Tibial nerve (tissue), 3 donors: ENCODE measurements at regions not wholly inside any gene's neighbourhood (a gene's known extent, or its start where the extent isn't known, plus 50 kb on each side); places are given as distances from the start of the nearest gene placed in this dataset.

ENCODE experiments used
- EP300 ChIP-seq, 2 donors: sonication (generic); formaldehyde crosslinking; IDR thresholded peaks; one replicate each; pipeline ENCODE4 v1.6.1; 2017; ENCODE audit warnings: antibody characterized with exemption in 2 of 2, mild to moderate bottlenecking in 1 of 2
- POLR2A ChIP-seq, 2 donors: fragments of 450-650 bp; IDR thresholded peaks; one replicate each; pipeline ENCODE4 v1.6.1; 2017; ENCODE audit warnings: antibody characterized with exemption in 2 of 2, mild to moderate bottlenecking in 2 of 2, moderate library complexity in 2 of 2

DNA sequence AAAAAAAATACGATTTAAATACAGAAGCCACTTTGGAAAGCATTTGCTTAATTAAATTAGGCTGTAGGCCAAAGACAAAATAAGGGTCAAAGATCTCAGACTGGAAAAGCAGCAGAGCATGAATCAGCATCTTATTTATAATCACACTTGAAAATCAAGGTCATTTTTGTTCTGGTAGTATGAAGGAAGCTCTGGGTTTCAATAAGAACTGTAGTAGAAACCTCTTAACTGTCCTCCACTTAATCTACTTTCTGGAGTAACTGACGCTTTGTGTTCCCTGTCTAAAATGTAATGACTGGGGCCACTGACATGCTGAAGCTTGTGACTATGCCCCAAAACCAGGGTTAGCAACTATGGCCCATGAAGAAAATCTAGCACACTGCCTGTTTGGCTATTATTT, 450.7 kb upstream of the ZP4 start:
- TF ChIP-seq EP300 (IDR thresholded peaks at IDR 0.05) = no peak
- no peak for TF ChIP-seq POLR2A (IDR thresholded peaks at IDR 0.05)
